HG02763 (cell line): ENCODE measurements at regions not wholly inside any gene's neighbourhood (a gene's known extent, or its start where the extent isn't known, plus 50 kb on each side); places are given as distances from the start of the nearest gene placed in this dataset.
"Not testable (repeated sequence)": the region's sequence is repeated elsewhere in the genome, so short reads cannot be mapped to it uniquely, and the experiment has no call there.

Experiments
- ATAC-seq: cut with Tn5 transposase; IDR thresholded peaks from one replicate; pipeline ENCODE4 v1.9.1; 2021; ENCODE audit warnings: mild to moderate bottlenecking, moderate library complexity; ENCODE audit not compliant: unreplicated experiment

DNA sequence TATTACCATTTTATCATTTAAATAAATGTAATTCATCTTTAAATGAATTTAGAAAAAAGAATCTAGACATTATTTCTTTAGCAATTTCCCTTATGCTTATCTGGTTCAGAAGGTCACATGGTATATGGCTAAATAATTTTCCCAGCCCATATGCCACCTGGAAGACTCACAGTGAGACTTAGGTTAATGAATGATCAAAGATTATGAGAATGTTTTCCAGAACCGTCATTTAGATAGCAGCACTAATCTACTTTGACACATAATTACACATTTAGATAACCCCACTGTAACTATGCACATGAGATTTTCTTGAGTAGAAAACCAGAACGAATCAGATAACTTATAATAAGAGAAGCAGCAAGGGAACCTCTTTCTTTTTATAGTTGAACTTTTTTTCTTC lies 124.9 kb upstream of the CCDC180 start:
- not testable (repeated sequence) for ATAC-seq

DNA sequence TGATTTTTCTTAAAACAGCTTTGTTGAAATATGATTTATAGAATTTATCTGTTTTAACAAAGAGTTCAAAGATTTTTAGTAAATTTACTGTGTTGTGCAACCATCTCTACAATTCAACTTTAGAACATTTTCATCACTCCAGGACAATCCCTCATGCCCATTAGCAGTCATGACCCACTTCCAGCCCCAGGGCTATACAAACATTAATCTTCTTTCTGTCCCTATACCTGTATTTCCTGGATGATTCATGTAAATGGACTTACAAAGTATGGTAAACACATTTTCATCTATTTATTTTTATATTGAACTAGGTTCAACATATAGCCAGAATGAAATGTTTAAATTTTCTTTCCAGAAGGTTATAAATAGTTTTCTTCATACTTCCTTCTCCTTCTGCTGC lies 127.8 kb upstream of the CCDC180 start:
- no peak for ATAC-seq

- no peak for ATAC-seq
Observed at GRCh38 chr9:97176206-97176605, 131.3 kb upstream of the CCDC180 start.

- ATAC-seq, result not testable (repeated sequence)
Observed at GRCh38 chr9:97168174-97168573, 129.2 kb upstream of the CTSV start.

- ATAC-seq, result not testable (repeated sequence)
Observed at GRCh38 chr9:97166496-97167138, 127.7 kb upstream of the CTSV start.

DNA sequence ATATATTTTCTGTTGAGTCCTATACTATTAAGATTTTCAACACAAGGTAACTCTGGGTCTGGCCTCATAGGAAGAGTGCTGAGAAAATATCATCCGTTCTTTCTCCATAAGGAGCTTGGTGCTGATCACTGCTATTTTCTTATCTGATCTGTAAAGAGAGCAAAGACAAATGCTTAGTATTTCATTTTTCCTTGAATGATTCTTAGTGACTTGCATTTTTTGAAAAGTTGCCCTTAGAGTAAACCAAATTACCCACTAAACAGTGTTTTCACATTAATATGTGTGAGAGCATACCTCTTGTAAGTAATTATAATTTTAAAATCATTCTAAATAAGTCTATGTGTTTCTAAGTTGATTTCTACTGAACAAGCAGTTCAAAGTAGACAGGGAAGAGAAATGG lies 121.3 kb upstream of the CTSV start:
- ATAC-seq, result no peak

GRCh38 chr9:97158722-97159121 lies 119.8 kb upstream of the CTSV start:
- ATAC-seq, result not testable (repeated sequence)

DNA sequence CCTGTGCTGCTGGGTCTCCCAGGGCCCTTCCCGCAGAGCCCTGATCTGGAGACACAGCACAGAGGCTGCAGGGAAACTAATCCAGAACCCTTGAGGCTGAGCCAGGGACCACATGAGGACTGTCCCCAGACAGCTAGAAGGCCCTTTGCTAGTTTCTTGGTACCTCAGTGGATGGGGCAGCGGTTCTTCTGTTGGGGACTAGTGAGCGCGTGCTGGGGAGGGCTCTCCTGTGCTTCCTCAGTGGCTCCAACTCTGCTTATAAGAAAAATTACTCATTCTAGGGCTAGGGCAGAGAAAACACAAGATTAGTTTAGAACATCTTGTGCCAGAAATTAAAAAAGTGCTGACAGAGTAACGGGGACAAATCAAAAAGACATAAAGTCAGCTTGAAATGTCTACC lies 116.5 kb upstream of the CTSV start:
- ATAC-seq, result not testable (repeated sequence)

DNA sequence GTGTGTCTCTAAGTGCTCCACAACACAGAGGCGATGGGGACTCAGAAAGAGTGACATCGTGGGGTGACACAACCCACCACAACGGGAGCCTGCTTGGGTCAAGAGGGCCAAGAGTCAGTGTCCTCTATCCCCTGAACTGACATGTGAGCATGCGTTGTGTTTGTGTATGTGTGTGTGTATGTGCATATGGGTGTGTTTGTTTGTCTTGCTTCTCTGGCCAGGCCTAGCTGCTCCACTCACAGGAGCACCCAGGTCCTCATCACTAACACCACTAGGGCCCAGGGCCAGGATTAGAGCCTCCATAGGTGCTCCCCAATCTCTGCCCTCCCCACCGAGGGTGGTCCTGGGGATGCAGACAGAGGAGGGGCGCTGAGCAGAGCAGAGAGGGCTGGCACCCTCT lies 115.0 kb upstream of the CTSV start:
- no peak for ATAC-seq

DNA sequence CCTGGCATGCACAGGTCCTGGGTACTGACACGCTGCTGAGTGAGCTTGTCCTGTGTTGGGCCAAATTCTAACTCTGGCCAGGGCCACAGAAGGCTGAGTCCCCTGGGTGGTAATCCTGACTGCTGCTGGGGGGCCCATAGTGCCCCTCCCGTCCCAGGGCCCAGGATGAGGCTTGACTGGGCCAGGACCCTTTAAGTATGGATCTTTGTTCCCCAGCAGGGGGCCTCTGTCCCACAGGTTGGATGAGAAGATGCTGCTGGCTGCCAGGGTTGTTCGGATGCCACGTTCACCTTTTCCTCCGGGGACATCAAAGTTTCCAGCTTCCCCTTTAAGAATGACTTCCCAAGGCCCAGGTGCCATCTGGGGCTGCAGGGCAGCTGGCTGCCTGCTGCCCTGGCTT lies 114.2 kb upstream of the CTSV start:
- not testable (repeated sequence) for ATAC-seq

DNA sequence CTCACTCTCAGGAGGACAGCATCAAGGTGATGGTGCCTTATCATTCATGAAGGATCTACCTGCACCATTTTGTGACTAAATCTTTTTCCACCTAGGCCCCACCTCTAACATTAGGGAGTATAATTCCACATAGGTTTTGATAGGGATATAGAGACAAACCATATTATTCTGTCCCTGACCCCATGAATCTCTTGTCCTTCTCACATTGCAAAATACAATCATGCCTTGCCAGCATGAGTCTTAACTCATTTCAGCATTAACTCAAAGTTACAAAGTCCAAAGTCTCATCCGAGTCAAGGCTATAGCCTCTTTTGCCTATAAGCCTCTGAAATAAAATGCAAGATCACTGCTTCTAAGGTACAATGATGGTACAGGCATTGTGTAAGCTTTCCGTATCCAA lies 111.5 kb upstream of the CTSV start:
- not testable (repeated sequence) for ATAC-seq

- not testable (repeated sequence) for ATAC-seq
Observed at GRCh38 chr9:97148428-97148827, 109.5 kb upstream of the CTSV start.

- ATAC-seq, result not testable (repeated sequence)
Observed at GRCh38 chr9:97145680-97146079, 106.7 kb upstream of the CTSV start.

DNA sequence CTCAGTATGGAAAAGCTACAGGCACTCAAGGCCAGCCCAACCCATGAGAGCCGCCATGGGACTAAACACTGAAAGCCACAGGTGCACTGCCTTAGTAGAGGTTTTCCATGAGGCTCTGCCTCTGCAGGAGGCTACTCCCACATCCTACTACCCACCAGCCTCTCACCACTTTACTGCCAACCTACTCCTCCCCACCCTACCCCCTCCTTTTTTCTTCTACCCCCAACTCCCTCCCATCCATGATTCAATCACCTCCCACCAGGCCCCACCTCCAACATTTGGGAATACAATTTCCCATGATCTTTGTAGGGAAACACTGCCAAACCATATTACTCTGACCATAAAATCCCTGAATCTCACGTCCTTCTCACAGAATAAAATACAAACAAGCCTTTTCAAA lies 101.6 kb upstream of the CTSV start:
- ATAC-seq, result no peak

GRCh38 chr9:97136421-97136820 lies 97.5 kb upstream of the CTSV start:
- ATAC-seq, result no peak

GRCh38 chr9:97133966-97134365 lies 95.0 kb upstream of the CTSV start:
- not testable (repeated sequence) for ATAC-seq

DNA sequence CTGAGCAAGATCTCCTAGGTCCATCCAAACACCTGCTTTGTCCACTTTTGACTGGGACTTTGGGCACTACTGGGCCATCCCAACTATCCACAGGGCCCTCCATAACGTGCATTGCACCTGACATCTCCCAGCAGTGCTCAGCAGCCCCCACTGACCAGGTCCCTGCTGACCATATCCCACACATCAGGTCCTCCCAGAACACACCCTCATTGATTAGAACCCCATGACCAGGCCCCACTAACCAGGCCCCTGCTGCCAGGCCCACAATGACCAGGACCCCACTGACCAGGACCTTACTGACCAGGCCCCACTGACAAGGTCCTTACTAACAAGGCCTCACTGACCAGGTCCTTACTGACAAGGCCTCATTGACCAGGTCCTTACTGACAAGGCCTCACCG lies 93.9 kb upstream of the CTSV start:
- no peak for ATAC-seq

GRCh38 chr9:97130864-97131263 lies 91.9 kb upstream of the CTSV start:
- not testable (repeated sequence) for ATAC-seq

DNA sequence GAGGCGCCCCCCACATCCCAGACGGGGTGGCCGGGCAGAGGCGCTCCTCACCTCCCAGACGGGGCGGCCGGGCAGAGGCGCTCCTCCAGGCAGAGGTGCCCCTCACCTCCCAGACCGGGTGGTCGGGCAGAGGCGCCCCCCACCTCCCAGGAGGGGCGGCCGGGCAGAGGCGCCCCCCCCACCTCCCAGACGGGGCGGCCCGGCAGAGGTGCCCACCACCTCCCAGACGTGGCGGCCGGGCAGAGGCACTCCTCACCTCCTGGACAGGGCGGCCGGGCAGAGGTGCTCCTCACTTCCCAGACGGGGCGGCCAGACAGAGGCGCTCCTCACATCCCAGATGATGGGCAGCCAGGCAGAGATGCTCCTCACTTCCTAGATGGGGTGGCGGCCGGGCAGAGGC lies 91.4 kb upstream of the CTSV start:
- ATAC-seq, result not testable (repeated sequence)

- no peak for ATAC-seq
Observed at GRCh38 chr9:97128919-97129318, 90.0 kb upstream of the CTSV start.

DNA sequence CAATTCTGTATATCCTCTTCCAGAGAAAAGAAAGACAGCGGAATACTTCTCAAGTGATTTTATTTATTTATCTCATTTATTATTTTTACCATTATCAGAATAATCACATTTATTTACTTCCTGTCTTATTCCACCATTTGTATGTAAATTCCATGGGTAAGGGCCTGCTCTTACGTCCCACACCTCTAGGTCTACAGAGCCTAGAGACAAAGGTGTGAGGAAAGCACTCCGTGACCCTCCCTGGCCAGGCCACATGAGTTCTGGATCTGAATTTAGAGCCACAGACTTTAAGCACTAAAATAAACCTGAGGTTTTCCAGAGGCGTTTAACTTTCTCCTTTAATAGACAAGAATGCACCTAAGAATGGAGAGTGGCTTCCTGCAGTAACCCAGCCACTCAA lies 85.3 kb upstream of the CTSV start:
- no peak for ATAC-seq

- ATAC-seq, result no peak
Observed at GRCh38 chr9:97110696-97111095, 71.8 kb upstream of the CTSV start.

- no peak for ATAC-seq
Observed at GRCh38 chr9:97109194-97109811, 70.4 kb upstream of the CTSV start.
